DOHH2 (cell line): ENCODE measurements at regions not wholly inside any gene's neighbourhood (a gene's known extent, or its start where the extent isn't known, plus 50 kb on each side); places are given as distances from the start of the nearest gene placed in this dataset.

ENCODE experiments used
- EZH2phosphoT487 ChIP-seq: fragments of 200-600 bp; sonication (generic); IDR thresholded peaks from 2 replicates; pipeline ENCODE4 v1.6.1; 2017; ENCODE audit warnings: borderline replicate concordance, mild to moderate bottlenecking, antibody characterized with exemption, low read length, moderate library complexity, mixed read lengths
- TF ChIP-seq, protein P1 (sequence below): fragments of 200-600 bp; sonication (generic); IDR thresholded peaks from one replicate; pipeline ENCODE4 v1.5.1; 2014; ENCODE audit warnings: antibody characterized with exemption, mild to moderate bottlenecking, low read depth, low read length; ENCODE audit not compliant: poor library complexity, severe bottlenecking

DNA sequence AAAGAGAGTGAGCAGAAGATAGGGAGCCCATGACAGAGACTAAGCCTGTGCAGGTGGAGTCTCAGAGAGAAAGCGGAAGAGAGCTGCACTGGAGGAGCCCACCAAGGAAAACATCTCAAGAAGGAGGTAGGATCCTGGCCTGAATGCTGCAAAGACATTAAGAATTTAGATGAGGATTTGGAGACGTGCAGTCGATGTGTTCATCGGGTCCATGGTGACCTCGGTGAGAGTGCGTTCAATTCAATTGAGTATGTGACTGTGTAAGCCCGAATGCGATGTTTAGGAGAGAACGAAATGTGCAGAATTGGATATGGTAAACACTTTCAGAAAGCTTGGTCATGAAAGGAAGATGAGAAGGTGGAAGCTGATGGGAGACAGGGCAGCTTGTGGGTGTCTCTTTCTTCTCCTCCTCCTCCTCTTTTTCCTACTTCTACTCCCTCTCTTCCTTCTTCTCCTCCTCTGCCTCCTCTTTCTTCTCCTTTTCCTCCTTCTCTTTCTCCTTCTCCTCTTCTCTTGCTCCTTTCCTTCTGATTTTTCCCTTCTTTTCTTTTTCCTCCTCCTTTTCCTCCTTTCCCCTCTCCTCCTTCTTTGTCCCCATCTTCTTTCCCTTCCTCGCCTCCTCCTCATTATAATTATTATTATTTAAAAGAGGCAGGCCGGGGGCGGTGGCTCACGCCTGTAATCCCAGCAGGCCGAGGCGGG lies 276.0 kb downstream of the RPS24 start:
- TF ChIP-seq, protein P1, sequence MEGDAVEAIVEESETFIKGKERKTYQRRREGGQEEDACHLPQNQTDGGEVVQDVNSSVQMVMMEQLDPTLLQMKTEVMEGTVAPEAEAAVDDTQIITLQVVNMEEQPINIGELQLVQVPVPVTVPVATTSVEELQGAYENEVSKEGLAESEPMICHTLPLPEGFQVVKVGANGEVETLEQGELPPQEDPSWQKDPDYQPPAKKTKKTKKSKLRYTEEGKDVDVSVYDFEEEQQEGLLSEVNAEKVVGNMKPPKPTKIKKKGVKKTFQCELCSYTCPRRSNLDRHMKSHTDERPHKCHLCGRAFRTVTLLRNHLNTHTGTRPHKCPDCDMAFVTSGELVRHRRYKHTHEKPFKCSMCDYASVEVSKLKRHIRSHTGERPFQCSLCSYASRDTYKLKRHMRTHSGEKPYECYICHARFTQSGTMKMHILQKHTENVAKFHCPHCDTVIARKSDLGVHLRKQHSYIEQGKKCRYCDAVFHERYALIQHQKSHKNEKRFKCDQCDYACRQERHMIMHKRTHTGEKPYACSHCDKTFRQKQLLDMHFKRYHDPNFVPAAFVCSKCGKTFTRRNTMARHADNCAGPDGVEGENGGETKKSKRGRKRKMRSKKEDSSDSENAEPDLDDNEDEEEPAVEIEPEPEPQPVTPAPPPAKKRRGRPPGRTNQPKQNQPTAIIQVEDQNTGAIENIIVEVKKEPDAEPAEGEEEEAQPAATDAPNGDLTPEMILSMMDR, result no peak
- no peak for TF ChIP-seq EZH2phosphoT487
